ENCODE measurements at regions not wholly inside any gene's neighbourhood (a gene's known extent, or its start where the extent isn't known, plus 50 kb on each side); places are given as distances from the start of the nearest gene placed in this dataset.

DNA sequence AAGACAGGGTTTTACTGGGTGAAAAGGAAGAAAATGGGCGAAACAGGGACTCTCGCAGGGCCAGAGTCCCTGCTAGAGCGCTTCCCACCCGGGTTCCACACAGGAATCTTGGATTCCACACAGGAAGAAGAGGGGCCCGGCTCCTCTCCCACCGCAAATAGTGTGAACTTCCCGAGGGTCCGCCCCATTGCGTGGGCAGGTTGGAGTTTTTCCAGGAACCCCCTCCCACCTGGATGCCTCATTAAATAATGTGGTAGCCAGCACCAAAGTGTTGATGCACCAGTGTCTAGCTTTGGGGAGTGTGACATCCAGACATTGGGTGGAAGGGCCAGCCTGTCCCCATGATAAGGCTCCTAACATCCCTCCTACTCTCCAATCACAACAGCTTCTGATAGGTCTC lies 330.3 kb upstream of the ZNF32 start:
- TF ChIP-seq TBP (IDR thresholded peaks at IDR 0.05; ENCODE audit: low read depth, low read length), result no peak
- TF ChIP-seq FOSL1 (IDR thresholded peaks at IDR 0.05; ENCODE audit: insufficient read depth, low read depth, low read length), result no peak
- H3K18ac ChIP-seq (ENCODE audit: extremely low read depth, low read length), result no peak overlapping the region
- H3K56ac ChIP-seq (replicated peaks; ENCODE audit: insufficient read length, low read depth, low read length), result no peak overlapping the region
- POLR2A ChIA-PET (ENCODE audit: partially characterized antibody), result no interaction called here
- no peak overlapping the region for H3K23ac ChIP-seq (ENCODE audit: insufficient read length)
- no peak overlapping the region for H4K5ac ChIP-seq (ENCODE audit: insufficient read length, low read depth, low read length)
- no peak overlapping the region for H4K8ac ChIP-seq (ENCODE audit: extremely low read depth, insufficient read depth, low read length)
- H3K23me2 ChIP-seq (ENCODE audit: low read depth, low read length), result no peaks in the 10 kb centered on the region
- no peak overlapping the region for H2AFZ ChIP-seq (ENCODE audit: low read length)
- FAIRE-seq (no peak), DNase-seq (ENCODE audit: low read depth in 1 of 2, low spot score in 2 of 2) (no peak)
- H3K4me3 ChIP-seq (ENCODE audit: extremely low read depth in 1 of 4, insufficient read depth in 2 of 4, low read depth in 3 of 4, low read length in 4 of 4), result no peak overlapping the region
- H3K79me2 ChIP-seq (ENCODE audit: control insufficient read depth in 1 of 2, insufficient read depth in 2 of 2, low read length in 2 of 2), result no peaks in the 10 kb centered on the region
- no peak overlapping the region for H2BK20ac ChIP-seq (ENCODE audit: low read length)
- 79% methylated on average over 7 of the region's 9 CpGs; no CpG with 5 or more reads in 1 of the 2 experiments for WGBS, 2 experiments (ENCODE audit: extremely low coverage in 1 of 2, insufficient coverage in 1 of 2, insufficient read length in 1 of 2, insufficient replicate concordance in 2 of 2, low coverage in 1 of 2, low lambda C conversion rate in 2 of 2, missing lambda C conversion rate in 1 of 2)
- no peaks in the 10 kb centered on the region for H3K79me1 ChIP-seq (ENCODE audit: low read depth, low read length)
- no peaks in the 10 kb centered on the region for H3K4me1 ChIP-seq (replicated peaks in 1 of 4; ENCODE audit: control insufficient read depth in 3 of 4, insufficient read depth in 4 of 4, low read length in 3 of 4)
- H3K4ac ChIP-seq (replicated peaks; ENCODE audit: insufficient read length, low read depth, low read length), result no peak overlapping the region
- CTCF ChIA-PET (ENCODE audit: partially characterized antibody), result interaction anchor here (0.7 kb wide), 1 partner anchor 1418 kb away, joined by 3 read pairs; no protein-coding TSS in a partner anchor
- no peaks in the 10 kb centered on the region for H4K20me1 ChIP-seq (replicated peaks in 1 of 2; ENCODE audit: control insufficient read depth in 1 of 2, insufficient read depth in 2 of 2, low read length in 2 of 2)
- no peak overlapping the region for H2BK5ac ChIP-seq (ENCODE audit: low read depth, low read length)
- no peak overlapping the region for H2BK120ac ChIP-seq (replicated peaks; ENCODE audit: low read depth, low read length)
- H3K14ac ChIP-seq (ENCODE audit: insufficient read length), result no peak overlapping the region
- no peaks in the 10 kb centered on the region for H3K27me3 ChIP-seq (replicated peaks in 1 of 4; ENCODE audit: control insufficient read depth in 3 of 4, extremely low read depth in 1 of 4, insufficient read depth in 3 of 4, low read length in 3 of 4)
- H2BK15ac ChIP-seq (ENCODE audit: low read length), result no peak overlapping the region
- no peak overlapping the region for H2AK5ac ChIP-seq (ENCODE audit: low read depth, low read length)
- no peak overlapping the region for H3K9ac ChIP-seq (replicated peaks in 1 of 4; ENCODE audit: extremely low read depth in 1 of 4, low read depth in 3 of 4, low read length in 3 of 4)
- H3K4me2 ChIP-seq (ENCODE audit: insufficient read depth in 1 of 2, low read depth in 2 of 2, low read length in 2 of 2), result no peak overlapping the region
- H3K36me3 ChIP-seq (ENCODE audit: control insufficient read depth in 2 of 4, insufficient read depth in 4 of 4, low read length in 3 of 4), result no peaks in the 10 kb centered on the region
- H3K9me3 ChIP-seq (ENCODE audit: insufficient read depth in 2 of 2, low read depth in 1 of 2, low read length in 1 of 2), result no peaks in the 10 kb centered on the region
- H4K91ac ChIP-seq (replicated peaks; ENCODE audit: insufficient read length, low read length), result no peak overlapping the region
- no peak overlapping the region for H3K27ac ChIP-seq (ENCODE audit: low read depth, low read length)
- no peak overlapping the region for H2BK12ac ChIP-seq (ENCODE audit: low read depth, low read length)

Measured in H1 (cell line).